ENCODE measurements at regions not wholly inside any gene's neighbourhood (a gene's known extent, or its start where the extent isn't known, plus 50 kb on each side); places are given as distances from the start of the nearest gene placed in this dataset.

DNA sequence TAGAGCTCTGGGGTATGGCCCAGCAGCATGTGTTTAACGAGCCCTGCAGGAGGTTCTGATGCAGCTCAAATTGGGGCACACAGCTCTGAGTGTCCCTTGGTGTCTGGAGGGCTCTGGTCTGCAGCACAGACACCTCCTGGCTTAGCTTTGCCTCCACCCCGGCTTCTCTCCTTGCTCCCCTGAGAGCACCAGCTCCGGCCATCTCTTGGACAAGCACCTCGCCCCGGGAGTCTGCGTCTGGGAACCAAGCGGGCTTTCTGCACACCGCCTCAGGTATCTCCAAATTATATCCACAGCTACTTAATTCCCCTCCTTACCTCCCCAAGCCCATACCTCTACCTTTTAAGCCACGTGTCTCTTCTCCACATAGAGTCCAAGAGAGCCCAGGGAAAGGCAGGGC is 83.7 kb upstream of the IRX4 start:
- no peak overlapping the region for H3K27ac ChIP-seq (ENCODE audit: insufficient read depth, low read depth, low read length)
- no peaks in the 10 kb centered on the region for H3K9me1 ChIP-seq (replicated peaks; ENCODE audit: control insufficient read depth, extremely low read depth, insufficient read depth, low read length)
- no peak overlapping the region for H3K9ac ChIP-seq (replicated peaks; ENCODE audit: extremely low read depth, insufficient read depth, low read length)
- H2AFZ ChIP-seq (ENCODE audit: low read depth, low read length), result no peak overlapping the region
- dilution Hi-C loops (cut with MboI; ENCODE audit: extremely low pct_ligation_motif_present, low sequenced_read_pairs) (no loop called here), intact Hi-C loops (cut with micrococcal nuclease) (no loop called here)
- H3K4me2 ChIP-seq (ENCODE audit: insufficient read depth, low read length), result no peak overlapping the region
- H3K27me3 ChIP-seq (ENCODE audit: control insufficient read depth in 2 of 2, insufficient read depth in 2 of 2, low read length in 2 of 2), result no peaks in the 10 kb centered on the region
- DNase-seq (ENCODE audit: low read depth, low spot score) (no peak), FAIRE-seq (no peak)
- no peak overlapping the region for H3K4me3 ChIP-seq (replicated peaks in 1 of 3; ENCODE audit: insufficient read depth in 1 of 3, low read depth in 1 of 3, low read length in 3 of 3)
- ChIA-PET POLR2A (no interaction called here), CTCF (no interaction called here)
- no peaks in the 10 kb centered on the region for H3K9me3 ChIP-seq (replicated peaks; ENCODE audit: control insufficient read depth, insufficient read depth, low read length)
- H3K36me3 ChIP-seq (ENCODE audit: control insufficient read depth in 2 of 2, extremely low read depth in 1 of 2, insufficient read depth in 2 of 2, low read length in 2 of 2), result no peaks in the 10 kb centered on the region
- H3K79me2 ChIP-seq (ENCODE audit: control insufficient read depth, insufficient read depth, low read length), result no peaks in the 10 kb centered on the region
- BruUV-seq (replicated peaks), result no TSS peak
- H3K4me1 ChIP-seq (ENCODE audit: control insufficient read depth, extremely low read depth, insufficient read depth, low read length), result no peaks in the 10 kb centered on the region
- TF ChIP-seq, protein P1, sequence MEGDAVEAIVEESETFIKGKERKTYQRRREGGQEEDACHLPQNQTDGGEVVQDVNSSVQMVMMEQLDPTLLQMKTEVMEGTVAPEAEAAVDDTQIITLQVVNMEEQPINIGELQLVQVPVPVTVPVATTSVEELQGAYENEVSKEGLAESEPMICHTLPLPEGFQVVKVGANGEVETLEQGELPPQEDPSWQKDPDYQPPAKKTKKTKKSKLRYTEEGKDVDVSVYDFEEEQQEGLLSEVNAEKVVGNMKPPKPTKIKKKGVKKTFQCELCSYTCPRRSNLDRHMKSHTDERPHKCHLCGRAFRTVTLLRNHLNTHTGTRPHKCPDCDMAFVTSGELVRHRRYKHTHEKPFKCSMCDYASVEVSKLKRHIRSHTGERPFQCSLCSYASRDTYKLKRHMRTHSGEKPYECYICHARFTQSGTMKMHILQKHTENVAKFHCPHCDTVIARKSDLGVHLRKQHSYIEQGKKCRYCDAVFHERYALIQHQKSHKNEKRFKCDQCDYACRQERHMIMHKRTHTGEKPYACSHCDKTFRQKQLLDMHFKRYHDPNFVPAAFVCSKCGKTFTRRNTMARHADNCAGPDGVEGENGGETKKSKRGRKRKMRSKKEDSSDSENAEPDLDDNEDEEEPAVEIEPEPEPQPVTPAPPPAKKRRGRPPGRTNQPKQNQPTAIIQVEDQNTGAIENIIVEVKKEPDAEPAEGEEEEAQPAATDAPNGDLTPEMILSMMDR (IDR thresholded peaks at IDR 0.05; ENCODE audit: extremely low read depth in 1 of 2, insufficient read depth in 1 of 2, low read depth in 1 of 2, low read length in 2 of 2), result no peak
- no peak for TF ChIP-seq FOS (IDR thresholded peaks at IDR 0.05; ENCODE audit: borderline replicate concordance, insufficient read depth, low read length)
- no peak for TF ChIP-seq MYC (IDR thresholded peaks at IDR 0.05; ENCODE audit: low read depth, low read length)
- no peak for TF ChIP-seq POLR2AphosphoS5 (IDR thresholded peaks at IDR 0.05; ENCODE audit: insufficient read depth, low read depth, low read length)
- no peak for TF ChIP-seq POLR2A (IDR thresholded peaks at IDR 0.05; ENCODE audit: low read depth, low read length)
- no peaks in the 10 kb centered on the region for H4K20me1 ChIP-seq (replicated peaks; ENCODE audit: control insufficient read depth, extremely low read depth, insufficient read depth, low read length)

DNA sequence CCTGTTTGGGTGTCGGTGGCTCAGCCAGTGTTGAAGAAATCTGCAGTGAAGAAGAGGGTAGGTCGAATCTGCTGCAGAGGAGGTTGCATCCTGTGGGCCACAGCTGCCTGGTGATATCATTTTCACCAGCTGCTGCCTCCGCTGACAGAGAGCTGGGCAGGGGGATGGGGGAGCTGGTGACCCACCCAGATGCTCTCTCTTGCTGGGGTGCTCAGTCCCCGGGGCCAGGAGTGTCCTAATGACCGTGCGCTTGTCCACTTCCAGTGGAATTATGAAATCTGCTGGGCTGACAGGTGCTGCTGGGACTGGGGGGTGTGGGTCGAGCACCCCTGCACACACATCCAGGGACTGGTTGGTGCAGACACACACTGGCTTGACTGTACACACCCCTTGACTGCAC is 83.2 kb upstream of the IRX4 start:
- TF ChIP-seq FOS (IDR thresholded peaks at IDR 0.05; ENCODE audit: borderline replicate concordance, insufficient read depth, low read length) (no peak), GATA2 (IDR thresholded peaks at IDR 0.05; ENCODE audit: insufficient read depth, insufficient read length, low read depth, low read length) (no peak), POLR2AphosphoS5 (IDR thresholded peaks at IDR 0.05; ENCODE audit: insufficient read depth, low read depth, low read length) (no peak), MYC (IDR thresholded peaks at IDR 0.05; ENCODE audit: low read depth, low read length) (no peak)
- no peak for DNase-seq (ENCODE audit: low read depth, low spot score)
- no peak overlapping the region for H2AFZ ChIP-seq (ENCODE audit: low read depth, low read length)
- intact Hi-C loops (cut with micrococcal nuclease) (no loop called here), dilution Hi-C loops (cut with MboI; ENCODE audit: extremely low pct_ligation_motif_present, low sequenced_read_pairs) (no loop called here)
- H3K36me3 ChIP-seq (ENCODE audit: control insufficient read depth in 2 of 2, extremely low read depth in 1 of 2, insufficient read depth in 2 of 2, low read length in 2 of 2), result no peaks in the 10 kb centered on the region
- no peaks in the 10 kb centered on the region for H3K9me1 ChIP-seq (replicated peaks; ENCODE audit: control insufficient read depth, extremely low read depth, insufficient read depth, low read length)
- POLR2A ChIA-PET, result no interaction called here
- H3K79me2 ChIP-seq (ENCODE audit: control insufficient read depth, insufficient read depth, low read length), result no peaks in the 10 kb centered on the region
- H3K27me3 ChIP-seq (ENCODE audit: control insufficient read depth in 2 of 2, insufficient read depth in 2 of 2, low read length in 2 of 2), result no peaks in the 10 kb centered on the region
- no peak overlapping the region for H3K4me2 ChIP-seq (ENCODE audit: insufficient read depth, low read length)
- no peak overlapping the region for H3K4me3 ChIP-seq (replicated peaks in 1 of 3; ENCODE audit: insufficient read depth in 1 of 3, low read depth in 1 of 3, low read length in 3 of 3)
- H3K9me3 ChIP-seq (replicated peaks; ENCODE audit: control insufficient read depth, insufficient read depth, low read length), result no peaks in the 10 kb centered on the region
- no peaks in the 10 kb centered on the region for H4K20me1 ChIP-seq (replicated peaks; ENCODE audit: control insufficient read depth, extremely low read depth, insufficient read depth, low read length)
- FAIRE-seq, result no peak
- no peak overlapping the region for H3K27ac ChIP-seq (ENCODE audit: insufficient read depth, low read depth, low read length)
- no peak overlapping the region for H3K9ac ChIP-seq (replicated peaks; ENCODE audit: extremely low read depth, insufficient read depth, low read length)
- no TSS peak for BruUV-seq (replicated peaks)
- CTCF ChIA-PET, result no interaction called here
- H3K4me1 ChIP-seq (ENCODE audit: control insufficient read depth, extremely low read depth, insufficient read depth, low read length), result no peaks in the 10 kb centered on the region

Measured in endothelial cell of umbilical vein (primary cell).